Lower leg skin (tissue), 3 donors: ENCODE measurements at regions not wholly inside any gene's neighbourhood (a gene's known extent, or its start where the extent isn't known, plus 50 kb on each side); places are given as distances from the start of the nearest gene placed in this dataset.

Source experiments
- POLR2A ChIP-seq, 2 donors: fragments of 450-650 bp; IDR thresholded peaks; one replicate each; pipeline ENCODE4 v1.6.1; 2016 to 2017; ENCODE audit warnings: antibody characterized with exemption in 2 of 2, mild to moderate bottlenecking in 1 of 2, moderate library complexity in 1 of 2
- TF ChIP-seq, protein P1 (sequence below), 3 donors: fragments of 450-650 bp; IDR thresholded peaks; one replicate each; pipeline ENCODE4 v1.5.1; 2016; ENCODE audit warnings: antibody characterized with exemption in 3 of 3, mild to moderate bottlenecking in 3 of 3, moderate library complexity in 2 of 3

DNA sequence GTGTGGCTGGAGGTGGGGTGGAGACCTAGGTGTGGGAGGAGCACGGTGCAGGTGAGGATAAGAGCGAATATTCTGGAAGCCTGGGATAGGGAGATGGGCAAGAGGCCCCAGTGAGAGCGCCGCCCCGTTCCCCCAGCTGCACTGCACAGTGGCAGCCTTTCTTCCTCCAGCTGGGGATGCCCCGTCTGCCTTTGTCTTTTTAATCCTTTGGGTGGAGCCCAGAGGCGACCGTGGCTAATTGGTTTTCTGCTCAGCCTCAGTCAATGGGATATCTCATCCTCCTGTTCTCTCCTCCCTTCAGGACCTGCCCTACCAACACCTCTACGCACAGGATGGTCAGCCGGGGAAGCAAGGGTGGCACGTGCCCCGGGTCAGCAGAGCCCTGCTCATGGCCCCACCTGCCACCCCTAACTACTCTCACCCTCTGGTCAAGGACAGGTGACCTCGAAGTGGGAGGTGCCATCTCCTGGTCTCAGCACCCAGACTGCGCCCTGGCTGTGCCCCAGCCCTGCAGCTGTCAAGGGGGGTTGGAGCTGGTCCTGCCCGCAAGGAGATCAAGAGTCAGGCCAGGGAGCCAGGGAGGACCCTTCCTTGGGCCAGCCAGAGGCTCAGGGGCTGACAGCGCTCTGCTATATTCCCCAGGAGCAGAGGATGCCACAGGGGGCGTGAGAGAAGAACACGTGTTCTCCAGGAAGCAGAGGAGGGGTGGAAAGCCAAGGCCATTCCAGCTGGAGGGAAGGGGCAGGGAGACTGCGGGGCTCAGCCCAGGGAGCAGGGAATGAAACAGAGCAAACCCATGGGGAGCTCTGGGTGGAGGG lies 64.0 kb downstream of the ADRA2C start:
- no peak for TF ChIP-seq POLR2A (IDR thresholded peaks at IDR 0.05)
- TF ChIP-seq, protein P1, sequence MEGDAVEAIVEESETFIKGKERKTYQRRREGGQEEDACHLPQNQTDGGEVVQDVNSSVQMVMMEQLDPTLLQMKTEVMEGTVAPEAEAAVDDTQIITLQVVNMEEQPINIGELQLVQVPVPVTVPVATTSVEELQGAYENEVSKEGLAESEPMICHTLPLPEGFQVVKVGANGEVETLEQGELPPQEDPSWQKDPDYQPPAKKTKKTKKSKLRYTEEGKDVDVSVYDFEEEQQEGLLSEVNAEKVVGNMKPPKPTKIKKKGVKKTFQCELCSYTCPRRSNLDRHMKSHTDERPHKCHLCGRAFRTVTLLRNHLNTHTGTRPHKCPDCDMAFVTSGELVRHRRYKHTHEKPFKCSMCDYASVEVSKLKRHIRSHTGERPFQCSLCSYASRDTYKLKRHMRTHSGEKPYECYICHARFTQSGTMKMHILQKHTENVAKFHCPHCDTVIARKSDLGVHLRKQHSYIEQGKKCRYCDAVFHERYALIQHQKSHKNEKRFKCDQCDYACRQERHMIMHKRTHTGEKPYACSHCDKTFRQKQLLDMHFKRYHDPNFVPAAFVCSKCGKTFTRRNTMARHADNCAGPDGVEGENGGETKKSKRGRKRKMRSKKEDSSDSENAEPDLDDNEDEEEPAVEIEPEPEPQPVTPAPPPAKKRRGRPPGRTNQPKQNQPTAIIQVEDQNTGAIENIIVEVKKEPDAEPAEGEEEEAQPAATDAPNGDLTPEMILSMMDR (IDR thresholded peaks at IDR 0.05), result no peak
